Hepatocyte (in vitro differentiated cells): ENCODE measurements at regions not wholly inside any gene's neighbourhood (a gene's known extent, or its start where the extent isn't known, plus 50 kb on each side); places are given as distances from the start of the nearest gene placed in this dataset.

Experiments
- CTCF ChIP-seq: fragments of 200-600 bp; sonication (generic); IDR thresholded peaks from 2 replicates; pipeline ENCODE4 v1.5.1; 2016; ENCODE audit warnings: antibody characterized with exemption, mild to moderate bottlenecking; ENCODE audit not compliant: poor library complexity
- EZH2 ChIP-seq: fragments of 200-600 bp; sonication (generic); IDR thresholded peaks from 2 replicates; pipeline ENCODE4 v1.6.1; 2016; ENCODE audit warnings: antibody characterized with exemption, mild to moderate bottlenecking, borderline replicate concordance
- EZH2phosphoT487 ChIP-seq: fragments of 200-600 bp; sonication (generic); IDR thresholded peaks from one replicate; pipeline ENCODE4 v1.6.1; 2018; ENCODE audit warnings: antibody characterized with exemption, mild to moderate bottlenecking, low read depth, moderate library complexity; ENCODE audit not compliant: unreplicated experiment, severe bottlenecking

- TF ChIP-seq CTCF (no peak), EZH2phosphoT487 (no peak), EZH2 (no peak)
Observed at GRCh38 chr13:34553376-34553775, 388.7 kb upstream of the NBEA start.
